Stimulated activated CD8-positive, alpha-beta memory T cell treated with anti-CD3 and anti-CD28 coated beads, Interleukin-2, amount 100 ng/mL, for 48 hours (primary cell): ENCODE measurements at regions not wholly inside any gene's neighbourhood (a gene's known extent, or its start where the extent isn't known, plus 50 kb on each side); places are given as distances from the start of the nearest gene placed in this dataset.
"Not testable (repeated sequence)": the region's sequence is repeated elsewhere in the genome, so short reads cannot be mapped to it uniquely, and the experiment has no call there.

Experiments
- DNase-seq, 2 donors: peaks; one replicate each; pipeline ENCODE4 v3.0.0-alpha.2; 2020; ENCODE audit warnings: low read depth in 2 of 2

DNA sequence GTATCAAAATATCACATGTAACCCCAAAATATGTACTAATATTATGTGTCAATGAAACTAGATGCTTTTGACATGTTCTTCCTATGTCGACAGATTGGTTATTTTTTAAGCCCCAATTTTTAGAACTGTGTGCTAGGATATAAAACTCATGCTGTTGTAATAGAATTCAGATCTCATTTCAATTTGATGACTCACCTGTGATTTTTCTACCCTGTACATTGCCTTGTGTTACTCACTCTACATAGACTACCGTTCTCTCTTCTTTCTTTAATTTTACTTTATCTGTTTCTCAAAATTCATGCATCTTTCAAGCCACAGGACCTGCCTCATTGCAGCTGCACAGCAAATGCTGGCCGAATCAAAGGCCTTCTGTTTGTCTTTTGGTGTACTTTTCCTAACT lies 284.5 kb downstream of the MAT2B start:
- no peak for DNase-seq

GRCh38 chr5:163790497-163790896 lies 285.1 kb downstream of the MAT2B start:
- no peak for DNase-seq

DNA sequence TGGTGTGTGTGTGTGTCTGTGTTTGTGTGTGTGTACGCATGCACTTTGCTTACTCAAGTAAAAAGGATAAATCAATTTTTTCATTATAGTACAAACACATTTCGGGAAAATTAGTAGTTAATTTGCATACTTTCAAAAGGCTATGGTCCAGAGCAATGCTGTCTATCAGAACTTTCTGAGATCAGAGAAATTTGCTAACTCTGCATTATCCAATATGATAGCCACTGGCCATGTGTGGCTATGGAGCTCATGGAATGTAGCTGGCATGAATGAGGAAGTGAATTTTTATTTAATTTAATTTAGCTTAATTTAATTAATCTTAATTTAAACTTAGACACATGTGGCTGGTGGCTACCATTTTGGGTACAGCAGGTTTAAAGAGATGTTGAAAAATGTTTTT lies 289.6 kb downstream of the MAT2B start:
- DNase-seq: no peak

GRCh38 chr5:163807781-163808180 lies 302.4 kb downstream of the MAT2B start:
- DNase-seq: no peak

GRCh38 chr5:163809473-163809872 lies 304.1 kb downstream of the MAT2B start:
- no peak for DNase-seq

DNA sequence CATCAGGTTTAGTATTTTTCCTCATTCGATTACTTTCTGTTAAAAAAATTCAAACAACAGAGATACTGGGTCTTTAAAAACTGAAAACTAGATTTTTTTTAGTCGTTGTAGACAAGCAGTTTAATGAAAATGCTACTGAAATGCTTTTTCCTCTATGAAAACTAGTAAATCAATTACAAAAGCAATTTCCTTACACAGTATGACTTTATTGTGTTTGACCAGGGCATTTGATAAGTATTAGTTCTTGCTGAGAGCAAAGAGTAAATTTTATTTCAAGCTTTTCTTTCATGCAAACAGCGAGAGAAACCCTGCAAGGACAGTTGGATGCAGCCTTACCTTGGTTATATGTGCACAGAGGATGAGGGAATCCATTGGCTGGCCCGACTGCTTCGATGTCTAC lies 308.5 kb downstream of the MAT2B start:
- no peak for DNase-seq

- DNase-seq: no peak
Measured at GRCh38 chr5:163815240-163815791, 309.9 kb downstream of the MAT2B start.

GRCh38 chr5:163821142-163821541 lies 315.7 kb downstream of the MAT2B start:
- no peak for DNase-seq

GRCh38 chr5:163822548-163822947 lies 317.1 kb downstream of the MAT2B start:
- no peak for DNase-seq

DNA sequence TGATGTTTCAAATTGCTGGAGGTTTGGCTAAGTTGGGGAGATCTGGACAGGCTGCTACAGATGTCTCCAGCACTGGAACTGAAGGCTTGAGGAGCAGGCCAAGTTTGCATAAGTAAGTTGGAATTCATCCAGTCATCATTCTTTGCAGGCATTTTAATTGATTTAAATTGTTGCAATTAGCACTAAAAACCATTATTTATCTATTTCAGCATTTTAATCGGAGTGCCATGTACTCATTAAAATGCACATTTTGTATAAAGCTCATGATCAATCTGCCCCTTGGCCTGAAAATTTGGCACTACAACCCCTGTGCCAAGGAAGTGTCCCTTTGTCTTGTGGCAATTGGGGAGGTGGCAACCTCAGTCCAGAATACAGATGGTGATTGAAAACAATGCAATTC lies 320.2 kb downstream of the MAT2B start:
- DNase-seq: no peak

DNA sequence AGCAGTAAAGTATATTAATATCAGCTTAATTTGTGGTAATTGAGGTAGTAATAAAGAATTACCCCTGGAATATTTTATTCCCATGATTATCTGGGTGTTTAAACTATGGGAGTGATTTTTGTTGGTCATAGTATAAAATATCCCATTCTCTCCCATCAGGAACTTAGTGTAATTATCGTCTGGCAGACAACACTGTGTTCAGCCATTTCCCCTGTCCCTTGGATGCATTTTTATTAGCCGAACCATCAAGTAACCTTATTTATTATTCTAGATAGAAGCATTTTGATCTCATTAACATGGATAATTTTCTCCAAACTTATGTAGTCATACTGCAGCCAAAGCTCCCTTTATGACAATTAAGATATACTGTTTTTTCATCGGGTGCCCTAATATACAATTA lies 320.8 kb downstream of the MAT2B start:
- no peak for DNase-seq

DNA sequence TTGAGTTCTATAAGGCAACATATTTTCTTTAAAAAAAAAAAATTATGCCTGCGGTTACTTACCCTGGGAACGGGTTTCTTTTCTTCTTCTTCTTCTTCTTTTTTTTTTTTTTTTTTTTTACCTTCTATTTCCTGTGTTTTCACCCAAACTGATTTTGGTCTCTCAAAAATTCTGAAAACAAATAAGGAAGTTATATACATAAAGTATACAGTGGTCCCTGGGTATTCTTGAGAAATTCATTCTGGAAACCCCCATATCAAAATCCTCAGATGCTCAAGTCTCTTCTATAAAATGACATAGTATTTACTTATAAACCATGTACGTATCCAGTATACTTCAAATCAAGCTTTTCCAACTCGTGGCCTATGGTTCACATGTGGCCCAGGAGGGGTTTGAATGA lies 326.7 kb downstream of the MAT2B start:
- DNase-seq: no peak

GRCh38 chr5:163838738-163839137 lies 333.3 kb downstream of the MAT2B start:
- no peak for DNase-seq

GRCh38 chr5:163846512-163846911 lies 341.1 kb downstream of the MAT2B start:
- DNase-seq: no peak

- no peak for DNase-seq
Measured at GRCh38 chr5:163855754-163856153, 350.3 kb downstream of the MAT2B start.

GRCh38 chr5:163861670-163862069 lies 356.3 kb downstream of the MAT2B start:
- no peak for DNase-seq

- DNase-seq: no peak
Measured at GRCh38 chr5:163867324-163867723, 361.9 kb downstream of the MAT2B start.

GRCh38 chr5:163867738-163868137 lies 362.3 kb downstream of the MAT2B start:
- no peak for DNase-seq

DNA sequence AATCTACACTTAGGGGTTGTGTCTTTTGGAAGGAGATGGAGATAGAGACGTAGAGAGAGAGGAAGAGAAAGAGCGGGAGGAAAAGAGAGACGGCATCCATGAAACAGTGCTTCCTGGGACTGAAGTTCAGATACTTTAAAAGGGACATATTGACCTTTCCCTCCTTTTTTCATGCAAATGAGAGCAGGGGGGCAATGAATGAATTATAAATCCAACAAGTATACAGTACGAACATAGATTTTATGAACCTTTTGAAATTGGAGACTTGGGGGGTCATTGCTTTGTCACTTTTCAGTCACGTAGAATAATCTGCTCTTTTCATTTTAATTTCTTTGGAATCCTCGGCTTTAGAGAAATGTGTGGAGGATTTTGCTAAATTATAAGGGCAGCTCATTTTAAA lies 364.2 kb downstream of the MAT2B start:
- DNase-seq: no peak

DNA sequence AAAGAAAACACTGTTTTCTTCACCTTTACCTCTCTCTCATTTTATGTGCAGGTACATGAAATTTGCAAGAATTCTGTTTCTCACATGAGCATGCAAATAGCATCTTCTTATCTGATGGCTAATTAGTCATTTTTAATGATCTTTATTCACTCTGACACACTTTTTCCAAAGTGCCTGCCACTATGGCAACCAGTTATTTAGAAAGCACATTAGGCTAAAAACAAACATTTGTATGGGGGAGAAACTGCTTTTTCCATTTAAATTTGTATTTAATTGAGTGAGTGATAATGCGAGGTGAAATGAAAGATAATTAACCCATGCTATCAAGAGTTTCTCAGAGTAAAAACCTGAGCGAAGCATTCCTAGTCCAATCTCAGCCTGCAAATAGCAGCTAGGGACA lies 365.0 kb downstream of the MAT2B start:
- DNase-seq: no peak

- DNase-seq: no peak
Measured at GRCh38 chr5:163874431-163874830, 369.0 kb downstream of the MAT2B start.

- not testable (repeated sequence) for DNase-seq
Measured at GRCh38 chr5:163874912-163875311, 369.5 kb downstream of the MAT2B start.

GRCh38 chr5:163877865-163878264 lies 372.4 kb downstream of the MAT2B start:
- no peak for DNase-seq

- DNase-seq: no peak
Measured at GRCh38 chr5:163878490-163878889, 373.1 kb downstream of the MAT2B start.

GRCh38 chr5:163880302-163880701 lies 374.9 kb downstream of the MAT2B start:
- DNase-seq: no peak
